ENCODE measurements at regions not wholly inside any gene's neighbourhood (a gene's known extent, or its start where the extent isn't known, plus 50 kb on each side); places are given as distances from the start of the nearest gene placed in this dataset.

GRCh38 chr18:55743133-55743532 lies 155.1 kb upstream of the TCF4 start:
- TF ChIP-seq SIN3A (IDR thresholded peaks at IDR 0.05; ENCODE audit: borderline replicate concordance, insufficient read depth, low read length) (no peak), REST (IDR thresholded peaks at IDR 0.05; ENCODE audit: insufficient read depth in 1 of 2, low read depth in 2 of 2, low read length in 2 of 2) (no peak)

All from PFSK-1 (cell line).